ENCODE measurements at regions not wholly inside any gene's neighbourhood (a gene's known extent, or its start where the extent isn't known, plus 50 kb on each side); places are given as distances from the start of the nearest gene placed in this dataset.
A peak's percentile ranks its signal among the peaks of the same experiment; 100 is the strongest.

GRCh38 chr4:128727658-128728057 is 81.8 kb upstream of the JADE1 start:
- no peak for TF ChIP-seq CTCF (IDR thresholded peaks at IDR 0.05; ENCODE audit: control insufficient read depth, insufficient read depth, low read depth, low read length, missing control alignments)
- H3K4me3 ChIP-seq (ENCODE audit: control insufficient read depth, low read depth, low read length): no peak overlapping the region
- DNase-seq (ENCODE audit: low read depth): no peak

- no peak for TF ChIP-seq CTCF (IDR thresholded peaks at IDR 0.05; ENCODE audit: control insufficient read depth, insufficient read depth, low read depth, low read length, missing control alignments)
- H3K4me3 ChIP-seq (ENCODE audit: control insufficient read depth, low read depth, low read length): no peak overlapping the region
- no peak for DNase-seq (ENCODE audit: low read depth)
Measured at GRCh38 chr4:128725405-128726055, 84.0 kb upstream of the JADE1 start.

- no peak overlapping the region for H3K4me3 ChIP-seq (ENCODE audit: control insufficient read depth, low read depth, low read length)
- no peak for TF ChIP-seq CTCF (IDR thresholded peaks at IDR 0.05; ENCODE audit: control insufficient read depth, insufficient read depth, low read depth, low read length, missing control alignments)
- DNase-seq (ENCODE audit: low read depth): no peak
Measured at GRCh38 chr4:128722911-128723310, 86.6 kb upstream of the JADE1 start.

- no peak for TF ChIP-seq CTCF (IDR thresholded peaks at IDR 0.05; ENCODE audit: control insufficient read depth, insufficient read depth, low read depth, low read length, missing control alignments)
- no peak for DNase-seq (ENCODE audit: low read depth)
- no peak overlapping the region for H3K4me3 ChIP-seq (ENCODE audit: control insufficient read depth, low read depth, low read length)
Measured at GRCh38 chr4:128721896-128722295, 87.6 kb upstream of the JADE1 start.

GRCh38 chr4:128720270-128720669 is 89.2 kb upstream of the JADE1 start:
- no peak for DNase-seq (ENCODE audit: low read depth)
- H3K4me3 ChIP-seq (ENCODE audit: control insufficient read depth, low read depth, low read length): no peak overlapping the region
- TF ChIP-seq CTCF (IDR thresholded peaks at IDR 0.05; ENCODE audit: control insufficient read depth, insufficient read depth, low read depth, low read length, missing control alignments): no peak

- H3K4me3 ChIP-seq (ENCODE audit: control insufficient read depth, low read depth, low read length): no peak overlapping the region
- DNase-seq (ENCODE audit: low read depth): peak; percentile 61
- TF ChIP-seq CTCF (IDR thresholded peaks at IDR 0.05; ENCODE audit: control insufficient read depth, insufficient read depth, low read depth, low read length, missing control alignments): no peak
Measured at GRCh38 chr4:128718768-128719167, 90.7 kb upstream of the JADE1 start.

Measured in AG09309 (cell line).